Natural killer cell (primary cell): ENCODE measurements at regions not wholly inside any gene's neighbourhood (a gene's known extent, or its start where the extent isn't known, plus 50 kb on each side); places are given as distances from the start of the nearest gene placed in this dataset.

Experiments used
- ATAC-seq, 3 donors: fragments of 150-1000 bp in 2 of 3; fragments of 200-7000 bp in 1 of 3; cut with Tn5 transposase; 1 replicate in 1 of 3; 2 replicates in 2 of 3; pipeline ENCODE4 v1.10.0; 2021; ENCODE audit warnings: mild to moderate bottlenecking in 2 of 3, moderate library complexity in 2 of 3
- DNase-seq, 2 donors: peaks; one replicate each; pipeline versions ENCODE4 v3.0.0 to v3.0.0-alpha.2; 2013 to 2021; ENCODE audit warnings: mixed read lengths in 1 of 2
- H3K27ac ChIP-seq: one replicate; pipeline ENCODE4 v1.5.1; 2013; ENCODE audit warnings: mild to moderate bottlenecking, low read length
- H3K27me3 ChIP-seq: one replicate; pipeline ENCODE4 v1.6.1; 2013; ENCODE audit warnings: low read length; ENCODE audit not compliant: control insufficient read depth, insufficient read depth
- H3K36me3 ChIP-seq: one replicate; pipeline ENCODE4 v1.6.1; 2013; ENCODE audit warnings: low read length; ENCODE audit not compliant: control insufficient read depth, insufficient read depth
- H3K4me1 ChIP-seq: one replicate; pipeline ENCODE4 v1.6.1; 2013; ENCODE audit warnings: low read length; ENCODE audit not compliant: control insufficient read depth, insufficient read depth
- H3K4me3 ChIP-seq: one replicate; pipeline ENCODE4 v1.5.1; 2013; ENCODE audit warnings: low read length
- H3K9me3 ChIP-seq: one replicate; pipeline ENCODE4 v1.6.1; 2013; ENCODE audit warnings: low read length; ENCODE audit not compliant: control insufficient read depth, insufficient read depth
- H3K27ac Mint-ChIP-seq, 2 donors: one replicate each; pipeline ENCODE4 v1.8.0; 2022; ENCODE audit warnings: mild to moderate bottlenecking in 2 of 2, mixed read lengths in 2 of 2, moderate library complexity in 1 of 2
- H3K27me3 Mint-ChIP-seq, 2 donors: one replicate each; pipeline ENCODE4 v1.8.0; 2022; ENCODE audit warnings: low read depth in 2 of 2, mixed read lengths in 2 of 2
- H3K36me3 Mint-ChIP-seq: one replicate; pipeline ENCODE4 v1.8.0; 2022; ENCODE audit warnings: mixed read lengths
- H3K4me1 Mint-ChIP-seq, 2 donors: one replicate each; pipeline ENCODE4 v1.8.0; 2022; ENCODE audit warnings: mixed read lengths in 2 of 2
- H3K4me3 Mint-ChIP-seq: one replicate; pipeline ENCODE4 v1.8.0; 2022; ENCODE audit warnings: mild to moderate bottlenecking, moderate library complexity, mixed read lengths
- H3K9me3 Mint-ChIP-seq, 2 donors: one replicate each; pipeline ENCODE4 v1.8.0; 2022; ENCODE audit warnings: mixed read lengths in 2 of 2
- WGBS: methylation state at CpG from one replicate; pipeline ENCODE4 v1.1.7; 2013; ENCODE audit warnings: missing lambda C conversion rate; ENCODE audit not compliant: insufficient coverage; 5-methylcytosine and 5-hydroxymethylcytosine counted together
- intact Hi-C: fragments of 100-400 bp; cut with micrococcal nuclease; formaldehyde crosslinking; loops from one replicate; pipeline ENCODE4 v1.14.2; 2022
- TF ChIP-seq, protein P1 (sequence below): fragments of 200-600 bp; IDR thresholded peaks from one replicate; pipeline ENCODE4 v1.8.0; 2022; ENCODE audit warnings: antibody characterized with exemption

- H3K27me3 Mint-ChIP-seq = peaks cover 19 to 26% of the 10 kb centered on the region in 2 donors
- no peaks in the 10 kb centered on the region for H3K36me3 ChIP-seq
- H3K27ac Mint-ChIP-seq = no peak overlapping the region
- DNase-seq (no peak), ATAC-seq (no peak)
- no peaks in the 10 kb centered on the region for H3K9me3 ChIP-seq
- H3K36me3 Mint-ChIP-seq = no peaks in the 10 kb centered on the region
- H3K4me3 ChIP-seq = no peak overlapping the region
- H3K27ac ChIP-seq = no peak overlapping the region
- TF ChIP-seq, protein P1, sequence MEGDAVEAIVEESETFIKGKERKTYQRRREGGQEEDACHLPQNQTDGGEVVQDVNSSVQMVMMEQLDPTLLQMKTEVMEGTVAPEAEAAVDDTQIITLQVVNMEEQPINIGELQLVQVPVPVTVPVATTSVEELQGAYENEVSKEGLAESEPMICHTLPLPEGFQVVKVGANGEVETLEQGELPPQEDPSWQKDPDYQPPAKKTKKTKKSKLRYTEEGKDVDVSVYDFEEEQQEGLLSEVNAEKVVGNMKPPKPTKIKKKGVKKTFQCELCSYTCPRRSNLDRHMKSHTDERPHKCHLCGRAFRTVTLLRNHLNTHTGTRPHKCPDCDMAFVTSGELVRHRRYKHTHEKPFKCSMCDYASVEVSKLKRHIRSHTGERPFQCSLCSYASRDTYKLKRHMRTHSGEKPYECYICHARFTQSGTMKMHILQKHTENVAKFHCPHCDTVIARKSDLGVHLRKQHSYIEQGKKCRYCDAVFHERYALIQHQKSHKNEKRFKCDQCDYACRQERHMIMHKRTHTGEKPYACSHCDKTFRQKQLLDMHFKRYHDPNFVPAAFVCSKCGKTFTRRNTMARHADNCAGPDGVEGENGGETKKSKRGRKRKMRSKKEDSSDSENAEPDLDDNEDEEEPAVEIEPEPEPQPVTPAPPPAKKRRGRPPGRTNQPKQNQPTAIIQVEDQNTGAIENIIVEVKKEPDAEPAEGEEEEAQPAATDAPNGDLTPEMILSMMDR = no peak
- no peaks in the 10 kb centered on the region for H3K27me3 ChIP-seq
- intact Hi-C loops = no loop called here
- no peaks in the 10 kb centered on the region for H3K4me1 ChIP-seq
- WGBS = no CpG with 5 or more reads among the region's 2 CpGs
- H3K9me3 Mint-ChIP-seq = no peaks in the 10 kb centered on the region
- no peaks in the 10 kb centered on the region for H3K4me1 Mint-ChIP-seq
- H3K4me3 Mint-ChIP-seq = no peak overlapping the region
Observed at GRCh38 chr1:98019747-98020146, 98.9 kb upstream of the DPYD start.

- Mint-ChIP-seq H3K4me1 (no peaks in the 10 kb centered on the region), H3K36me3 (no peaks in the 10 kb centered on the region), H3K9me3 (no peaks in the 10 kb centered on the region), H3K4me3 (no peak overlapping the region), H3K27me3 (peaks cover 16 to 26% of the 10 kb centered on the region in 2 donors), H3K27ac (no peak overlapping the region)
- H3K9me3 ChIP-seq = no peaks in the 10 kb centered on the region
- no peaks in the 10 kb centered on the region for H3K36me3 ChIP-seq
- no peaks in the 10 kb centered on the region for H3K27me3 ChIP-seq
- no peak overlapping the region for H3K4me3 ChIP-seq
- DNase-seq = no peak
- intact Hi-C loops = no loop called here
- TF ChIP-seq, protein P1 = no peak
- no peaks in the 10 kb centered on the region for H3K4me1 ChIP-seq
- WGBS = 75% methylated on average over 1 of the region's 2 CpGs
- ATAC-seq = no peak
- no peak overlapping the region for H3K27ac ChIP-seq
Observed at GRCh38 chr1:98018074-98018473, 97.2 kb upstream of the DPYD start.

GRCh38 chr1:98017184-98017583 lies 96.3 kb upstream of the DPYD start:
- H3K4me3 ChIP-seq = no peak overlapping the region
- H3K27ac ChIP-seq = no peak overlapping the region
- TF ChIP-seq, protein P1 = no peak
- no peaks in the 10 kb centered on the region for H3K9me3 Mint-ChIP-seq
- DNase-seq (no peak), ATAC-seq (no peak)
- H3K4me1 Mint-ChIP-seq = no peaks in the 10 kb centered on the region
- H3K36me3 Mint-ChIP-seq = no peaks in the 10 kb centered on the region
- peaks cover 20 to 30% of the 10 kb centered on the region in 2 donors for H3K27me3 Mint-ChIP-seq
- no peaks in the 10 kb centered on the region for H3K27me3 ChIP-seq
- no peaks in the 10 kb centered on the region for H3K9me3 ChIP-seq
- H3K27ac Mint-ChIP-seq = no peak overlapping the region
- intact Hi-C loops = no loop called here
- no peak overlapping the region for H3K4me3 Mint-ChIP-seq
- no peaks in the 10 kb centered on the region for H3K36me3 ChIP-seq
- no peaks in the 10 kb centered on the region for H3K4me1 ChIP-seq

DNA sequence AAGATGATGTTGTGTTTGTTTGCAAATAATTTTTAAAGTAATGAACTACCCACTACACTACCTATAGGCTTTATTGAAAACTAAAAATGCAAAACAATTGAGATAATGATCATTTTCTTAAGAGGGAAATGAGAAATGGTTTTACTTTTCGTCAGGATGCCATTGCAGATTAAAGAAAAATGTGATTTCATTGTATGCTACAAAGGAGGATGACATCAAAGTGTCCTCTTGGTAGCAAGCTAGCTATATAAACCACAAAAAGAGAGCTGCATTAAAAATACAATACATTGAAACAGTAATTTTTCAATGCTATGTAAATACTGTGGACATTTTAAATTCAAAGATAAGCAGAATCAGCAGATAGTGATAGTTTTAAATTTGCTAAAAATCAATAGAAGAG lies 87.5 kb upstream of the DPYD start:
- TF ChIP-seq, protein P1 = no peak
- no peak overlapping the region for H3K4me3 Mint-ChIP-seq
- no peak for DNase-seq
- H3K27me3 ChIP-seq = no peaks in the 10 kb centered on the region
- WGBS = no CpG with 5 or more reads among the region's 1 CpG
- H3K36me3 ChIP-seq = no peaks in the 10 kb centered on the region
- H3K4me1 Mint-ChIP-seq = no peaks in the 10 kb centered on the region
- no peaks in the 10 kb centered on the region for H3K9me3 ChIP-seq
- ATAC-seq = no peak
- intact Hi-C loops = no loop called here
- H3K9me3 Mint-ChIP-seq = peaks cover 0 to 2% of the 10 kb centered on the region in 2 donors
- H3K27ac ChIP-seq = no peak overlapping the region
- H3K27me3 Mint-ChIP-seq = peaks cover 6 to 13% of the 10 kb centered on the region in 2 donors
- no peaks in the 10 kb centered on the region for H3K4me1 ChIP-seq
- H3K27ac Mint-ChIP-seq = no peak overlapping the region
- H3K4me3 ChIP-seq = no peak overlapping the region
- no peaks in the 10 kb centered on the region for H3K36me3 Mint-ChIP-seq
